GM18858 (cell line): ENCODE measurements at regions not wholly inside any gene's neighbourhood (a gene's known extent, or its start where the extent isn't known, plus 50 kb on each side); places are given as distances from the start of the nearest gene placed in this dataset.

Experiments used
- ATAC-seq: cut with Tn5 transposase; IDR thresholded peaks from one replicate; pipeline ENCODE4 v1.9.1; 2021; ENCODE audit not compliant: unreplicated experiment

DNA sequence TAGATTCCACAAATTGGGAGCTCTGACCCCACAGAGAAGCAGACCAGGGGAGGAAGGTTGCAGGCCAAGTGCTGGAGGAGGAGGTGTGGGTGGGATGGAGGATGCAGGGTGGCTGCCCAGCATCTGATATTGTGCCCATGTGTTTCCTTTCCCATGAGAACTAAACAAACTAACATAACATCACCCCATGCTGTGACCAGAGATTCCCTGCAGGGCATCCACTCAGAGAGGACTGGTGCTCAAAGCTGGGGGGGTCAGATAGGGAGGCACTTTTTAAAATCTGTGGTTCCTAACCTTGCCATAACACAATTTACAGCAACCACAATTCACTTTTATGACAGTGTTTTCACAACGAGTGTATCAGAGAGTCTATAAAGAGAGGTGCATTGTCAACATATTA, 1277.6 kb downstream of the AACS start:
- no peak for ATAC-seq

GRCh38 chr12:126343321-126343720, 1278.1 kb downstream of the AACS start:
- no peak for ATAC-seq

DNA sequence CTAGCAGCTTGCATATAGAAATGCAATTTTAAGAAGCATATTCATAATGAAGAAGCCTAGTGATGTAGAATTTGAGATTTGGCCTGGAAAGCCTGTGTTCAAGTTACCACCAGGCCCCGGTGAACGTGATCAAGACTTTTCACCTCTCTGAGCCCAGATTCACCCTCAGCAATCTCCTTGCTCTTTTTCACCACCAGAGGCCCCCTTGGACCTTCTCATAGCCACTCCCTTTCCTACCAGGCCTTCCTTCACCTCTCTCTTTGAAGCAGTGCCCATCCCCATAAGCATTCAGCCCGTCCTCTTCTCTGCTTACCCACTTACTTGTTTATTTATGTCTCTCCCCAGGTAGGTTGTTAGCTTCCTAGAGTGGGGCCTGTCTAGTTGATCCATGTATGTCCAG, 1280.9 kb downstream of the AACS start:
- ATAC-seq, result no peak

DNA sequence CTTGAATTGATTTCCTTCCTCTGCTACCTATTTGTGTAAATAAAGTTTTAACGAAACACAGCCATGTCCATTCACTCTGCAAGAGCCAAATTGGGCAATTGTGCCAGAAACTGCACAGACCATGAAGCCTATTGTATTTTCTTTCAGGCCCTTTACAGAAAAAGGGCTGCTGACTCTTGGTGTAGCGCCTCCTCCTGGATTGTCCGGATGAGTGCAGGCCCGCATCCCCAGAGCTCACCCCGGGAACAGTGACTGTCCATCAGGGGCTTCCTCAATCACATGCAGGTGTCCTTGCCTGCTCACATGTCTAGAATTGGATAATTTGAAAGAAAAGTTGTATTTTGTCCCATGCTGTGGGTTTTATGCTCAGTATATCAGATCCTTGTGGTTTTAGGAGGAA, 1282.2 kb downstream of the AACS start:
- ATAC-seq, result no peak

DNA sequence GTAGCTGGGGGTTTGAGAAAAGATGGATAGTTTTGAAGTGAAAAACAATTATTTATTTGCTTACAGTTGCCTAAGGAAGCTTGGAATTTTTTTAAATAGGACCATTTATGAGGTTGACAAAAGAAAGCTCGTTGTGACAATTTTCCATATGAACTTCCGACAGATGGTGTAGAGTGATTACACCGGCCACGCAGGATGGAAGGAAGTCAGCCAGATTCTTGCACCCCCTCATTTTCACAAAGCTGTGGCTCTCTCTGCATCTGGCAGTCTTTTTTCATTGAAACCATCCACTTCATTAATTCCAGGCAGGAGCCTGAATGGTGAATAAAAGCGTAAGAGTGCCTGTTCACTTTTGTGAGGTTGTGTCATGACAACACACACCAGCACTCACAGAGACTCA, 1284.1 kb downstream of the AACS start:
- ATAC-seq, result no peak

DNA sequence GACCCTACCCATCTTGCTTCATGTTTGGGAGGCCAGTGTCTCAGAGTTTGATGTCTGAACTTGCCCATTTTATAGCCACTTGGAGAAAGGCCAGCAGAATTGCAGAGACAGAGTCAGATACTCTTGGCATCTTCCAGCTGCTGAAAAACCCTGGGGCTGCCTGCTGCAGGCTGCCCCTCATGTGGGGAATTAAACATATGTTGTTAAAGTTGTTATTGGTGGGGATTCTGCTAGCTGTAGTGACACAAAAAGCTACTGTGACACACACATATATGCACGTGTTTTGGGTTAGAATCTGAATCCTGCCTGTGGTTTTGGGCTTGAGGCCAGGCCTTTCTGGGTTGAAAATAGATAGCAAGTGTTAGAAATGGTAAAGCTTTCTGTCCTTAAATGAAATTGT, 1288.4 kb downstream of the AACS start:
- no peak for ATAC-seq

DNA sequence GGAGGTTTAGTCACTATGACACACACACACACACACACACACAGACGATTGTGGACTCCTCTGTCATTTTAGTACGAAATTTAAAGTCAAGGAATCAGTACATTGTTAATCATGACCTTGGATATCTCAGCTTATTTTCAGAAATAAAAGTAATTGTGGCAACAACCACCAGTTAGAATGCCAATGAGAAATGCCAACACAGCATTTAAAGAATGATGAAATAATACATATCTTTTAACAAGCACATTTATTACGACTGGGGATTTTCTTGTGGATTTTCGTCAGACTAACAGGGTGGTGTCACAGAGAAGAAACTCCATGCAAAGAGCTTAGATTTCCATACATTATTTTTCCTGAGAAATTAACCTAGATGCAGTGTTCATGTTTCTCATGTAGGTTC, 1289.4 kb downstream of the AACS start:
- no peak for ATAC-seq

- ATAC-seq, result no peak
These were observed 1290.1 kb downstream of the AACS start for GRCh38 chr12:126355346-126355745.

DNA sequence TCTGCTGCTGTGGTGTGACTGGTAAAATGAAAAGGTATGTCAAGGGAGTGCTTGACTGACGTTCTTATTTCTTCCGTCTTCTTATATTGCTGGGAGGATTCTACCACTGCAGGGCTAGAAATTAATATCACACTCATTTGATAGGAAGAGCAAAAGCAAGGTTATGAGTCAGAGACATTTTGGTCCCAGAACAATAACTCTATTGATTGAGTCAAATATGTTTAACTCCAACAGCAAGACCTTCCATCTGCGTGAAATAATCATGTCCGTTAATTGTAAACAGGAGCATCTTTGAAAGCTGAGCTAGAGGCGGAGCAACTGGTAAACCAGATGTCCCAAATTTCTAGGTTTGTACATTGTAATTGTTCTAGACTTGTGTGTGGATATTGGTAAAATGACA, 1293.6 kb downstream of the AACS start:
- no peak for ATAC-seq

- no peak for ATAC-seq
These were observed 1294.0 kb downstream of the AACS start for GRCh38 chr12:126359216-126359615.

DNA sequence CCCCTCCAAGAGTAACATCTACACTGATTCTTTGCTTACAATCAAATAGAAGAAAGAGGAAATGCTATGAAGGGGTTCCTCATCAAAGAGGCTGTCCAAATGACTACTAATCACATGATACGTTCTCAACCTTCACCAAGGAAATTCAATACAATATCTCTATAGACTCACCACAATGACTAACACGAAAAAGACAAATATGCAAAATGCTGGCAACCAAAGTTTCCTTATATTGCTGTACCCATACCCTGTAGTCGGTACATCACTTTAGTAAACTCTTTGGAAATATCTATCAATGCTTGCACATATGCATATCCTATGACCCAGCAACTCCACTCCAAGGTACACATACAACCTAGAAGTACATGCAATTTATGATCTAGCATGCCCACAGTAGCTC, 1296.6 kb downstream of the AACS start:
- ATAC-seq, result no peak

DNA sequence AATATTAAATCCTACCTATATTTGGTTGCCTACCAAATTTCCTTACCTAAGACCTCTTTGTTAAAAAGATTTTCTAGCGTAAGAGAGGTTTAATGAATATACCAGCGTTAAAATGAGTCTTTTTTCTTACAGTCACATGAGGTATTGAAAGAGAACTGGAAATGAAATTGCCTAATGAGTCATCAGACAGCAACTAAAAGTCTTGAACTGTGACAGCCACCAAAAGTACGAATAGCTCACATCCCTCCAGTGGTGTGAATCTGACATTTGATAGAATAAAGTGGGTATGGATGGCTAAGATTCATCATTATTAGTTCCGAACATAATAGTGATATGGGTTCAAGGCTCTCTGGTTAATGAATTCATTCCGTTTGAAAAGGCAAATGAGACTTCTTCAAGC, 1297.3 kb downstream of the AACS start:
- ATAC-seq, result no peak

- ATAC-seq, result no peak
These were observed 1297.7 kb downstream of the AACS start for GRCh38 chr12:126362964-126363363.

DNA sequence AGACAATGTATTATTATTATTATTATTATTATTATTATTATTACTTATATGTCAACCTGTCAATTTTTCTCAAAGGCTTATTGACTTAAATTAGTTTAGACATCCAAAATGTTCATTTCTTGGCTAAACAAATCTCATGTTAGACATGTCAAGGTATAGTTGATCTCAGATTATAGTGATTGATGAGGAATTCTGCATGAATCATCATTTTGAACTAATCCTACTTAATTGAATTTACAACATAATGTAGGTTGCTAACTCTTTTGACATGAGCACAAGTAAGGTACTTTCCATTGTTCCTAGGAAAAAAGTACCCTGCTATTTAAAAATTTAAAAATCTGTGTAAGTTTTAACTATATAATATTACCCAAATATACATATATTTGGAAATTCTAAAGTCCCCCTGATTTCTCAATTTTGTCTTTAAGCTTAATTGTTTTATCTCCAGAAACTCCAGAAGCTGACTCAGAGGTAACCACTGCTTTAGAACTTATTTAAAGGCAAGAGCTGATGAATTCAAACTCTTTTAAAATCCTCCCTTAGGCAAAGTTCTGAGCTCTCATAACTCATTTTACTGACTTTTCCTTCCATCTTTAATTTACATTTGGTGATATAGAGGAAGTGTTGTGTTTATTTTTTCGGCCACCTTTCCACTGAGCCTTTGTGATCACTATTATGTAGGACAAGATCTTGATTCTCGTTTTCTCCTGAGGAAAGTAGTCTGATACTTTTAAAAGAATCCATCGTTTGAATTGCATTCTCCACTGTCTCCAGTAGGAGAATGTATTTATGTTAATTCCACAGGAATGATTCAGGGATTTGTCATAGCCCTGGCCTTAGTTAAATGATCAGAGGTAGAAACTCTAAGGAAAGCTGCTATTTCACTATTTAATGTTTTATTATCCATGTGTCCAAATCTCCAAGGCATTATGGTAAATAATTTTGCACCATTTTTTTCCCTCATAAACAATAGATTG, 1304.5 kb downstream of the AACS start:
- no peak for ATAC-seq

DNA sequence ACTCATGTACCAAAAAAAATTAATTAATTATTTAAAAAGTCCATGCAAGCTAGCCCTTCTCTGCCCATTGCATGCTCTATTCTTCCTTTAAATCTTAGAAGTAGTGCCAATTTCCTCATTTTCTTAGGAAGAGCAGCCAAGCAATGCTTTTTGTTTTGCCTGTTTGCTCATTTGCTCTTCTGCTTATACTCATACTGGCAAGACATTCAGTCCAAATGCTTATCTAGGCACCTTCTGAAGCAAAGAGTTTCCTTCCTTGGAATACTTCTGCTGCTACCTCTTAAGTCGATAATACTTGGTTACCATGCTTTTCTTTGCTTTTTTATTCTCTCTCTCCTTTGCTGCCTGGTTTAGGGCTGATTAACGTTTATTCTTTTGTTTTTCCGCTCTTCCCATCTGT, 1318.3 kb downstream of the AACS start:
- ATAC-seq, result no peak

DNA sequence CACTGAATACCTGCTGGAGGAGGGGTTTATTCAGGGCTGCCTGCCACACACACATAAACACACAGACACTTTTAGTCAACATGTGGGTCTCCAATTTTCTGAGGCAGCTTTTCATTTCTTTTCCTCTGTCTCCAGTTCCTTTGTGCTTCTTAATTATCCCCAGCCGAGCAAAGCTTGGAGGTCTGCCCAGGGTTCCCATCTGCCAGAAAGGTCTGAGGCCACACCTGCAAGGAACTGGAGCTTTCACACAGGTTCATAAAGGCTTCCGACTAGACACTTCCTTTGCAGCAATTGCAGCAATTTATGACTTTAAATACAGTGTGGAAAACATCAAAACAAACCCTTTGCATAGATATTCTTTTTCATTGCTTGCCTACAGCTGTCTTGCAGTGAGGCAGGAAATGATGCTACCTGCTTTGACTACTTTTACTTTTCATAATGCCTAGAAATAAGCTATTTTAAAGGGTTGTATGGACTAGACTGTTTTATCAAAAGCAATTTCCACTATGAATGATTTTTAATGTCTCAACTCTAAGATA, 1318.9 kb downstream of the AACS start:
- ATAC-seq, result no peak

DNA sequence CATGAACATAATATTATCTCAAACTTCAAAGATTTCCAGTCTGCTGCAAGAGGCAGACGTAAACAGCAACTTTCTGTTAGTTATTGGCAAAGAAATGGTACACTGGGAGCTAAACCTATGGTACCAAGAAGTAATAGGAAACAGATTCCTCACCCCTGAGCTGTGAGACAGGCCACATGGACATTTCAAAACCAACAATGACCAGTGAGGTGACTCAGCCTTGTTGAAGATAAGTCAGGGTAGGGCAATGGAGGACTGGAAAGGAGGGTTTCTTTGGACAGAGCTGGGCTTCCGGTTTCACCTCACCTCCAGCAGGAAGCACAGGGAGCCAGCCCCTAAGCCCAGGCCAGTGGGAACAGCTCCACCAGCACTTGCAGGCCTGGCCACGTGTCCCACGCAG, 1320.5 kb downstream of the AACS start:
- ATAC-seq, result no peak

DNA sequence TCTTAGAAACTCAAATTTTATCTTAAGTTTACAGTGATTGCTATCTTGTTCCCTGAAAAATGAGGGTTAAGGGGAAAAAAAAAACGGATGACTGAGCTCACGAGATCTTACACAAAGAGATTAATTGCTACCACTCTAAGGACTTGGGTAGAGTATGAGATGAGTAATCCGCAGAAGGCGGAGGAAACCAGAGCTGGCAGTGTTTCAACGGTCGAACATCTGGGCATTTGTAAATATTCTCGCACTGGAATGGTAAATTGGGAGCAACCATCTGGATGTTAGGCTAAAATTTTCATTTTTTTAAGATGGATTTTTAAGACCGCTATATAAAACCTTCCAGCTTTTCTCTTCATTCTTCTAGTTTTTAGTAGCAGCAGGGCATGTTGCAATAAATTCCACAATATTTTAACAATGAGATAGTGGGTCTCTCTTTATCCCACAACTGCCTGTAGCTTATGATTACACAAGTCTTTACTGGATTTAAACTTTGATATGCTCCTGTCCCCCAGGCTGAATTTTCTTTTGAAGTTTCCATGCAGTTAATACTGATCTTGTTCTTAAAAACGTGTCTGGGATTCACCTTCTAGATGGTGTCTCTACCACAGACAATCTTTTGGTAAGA, 1324.1 kb downstream of the AACS start:
- ATAC-seq, result no peak

DNA sequence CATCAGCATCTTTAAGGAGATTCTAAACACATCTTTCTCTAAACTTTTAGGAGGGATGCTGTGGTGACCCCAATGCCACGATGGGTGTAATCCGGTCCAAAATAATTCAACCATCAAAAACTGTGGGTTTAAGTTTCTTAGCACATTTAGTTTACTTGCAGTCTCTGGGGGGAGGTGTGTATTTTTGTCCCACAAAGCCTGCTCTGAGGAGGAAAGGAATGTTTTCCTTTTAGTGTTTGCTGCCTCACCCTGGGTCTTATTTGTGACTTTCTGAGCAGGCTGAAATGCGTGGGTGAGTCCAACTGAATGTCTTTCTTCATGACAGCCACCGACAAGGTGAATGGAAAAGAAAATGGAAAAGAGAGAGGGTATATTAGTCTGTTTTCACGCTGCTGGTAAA, 1324.7 kb downstream of the AACS start:
- ATAC-seq, result no peak

GRCh38 chr12:126390969-126391566, 1325.8 kb downstream of the AACS start:
- ATAC-seq, result no peak

GRCh38 chr12:126396536-126396935, 1331.3 kb downstream of the AACS start:
- no peak for ATAC-seq

GRCh38 chr12:126397071-126397581, 1331.9 kb downstream of the AACS start:
- ATAC-seq, result no peak
